ENCODE measurements at regions not wholly inside any gene's neighbourhood (a gene's known extent, or its start where the extent isn't known, plus 50 kb on each side); places are given as distances from the start of the nearest gene placed in this dataset.

GRCh38 chr10:6888434-6888833 is 308.4 kb upstream of the PRKCQ start:
- no peak for DNase-seq (ENCODE audit: low read depth in 4 of 4, low spot score in 3 of 4)

- DNase-seq (ENCODE audit: low read depth in 4 of 4, low spot score in 3 of 4), result no peak
These were observed 305.2 kb upstream of the PRKCQ start for GRCh38 chr10:6885284-6885683.

GRCh38 chr10:6881987-6882386 is 301.9 kb upstream of the PRKCQ start:
- DNase-seq (ENCODE audit: low read depth in 4 of 4, low spot score in 3 of 4), result no peak

- peak in 2 of 4 donors; percentile 22 to 59 for DNase-seq (ENCODE audit: low read depth in 4 of 4, low spot score in 3 of 4)
These were observed 297.8 kb upstream of the PRKCQ start for GRCh38 chr10:6877722-6878392.

- no peak for DNase-seq (ENCODE audit: low read depth in 4 of 4, low spot score in 3 of 4)
These were observed 297.3 kb upstream of the PRKCQ start for GRCh38 chr10:6877336-6877721.

GRCh38 chr10:6875269-6875865 is 295.3 kb upstream of the PRKCQ start:
- no peak for DNase-seq (ENCODE audit: low read depth in 4 of 4, low spot score in 3 of 4)

GRCh38 chr10:6871128-6871527 is 291.1 kb upstream of the PRKCQ start:
- DNase-seq (ENCODE audit: low read depth in 4 of 4, low spot score in 3 of 4), result no peak

- no peak for DNase-seq (ENCODE audit: low read depth in 4 of 4, low spot score in 3 of 4)
These were observed 288.1 kb upstream of the PRKCQ start for GRCh38 chr10:6868036-6868725.

GRCh38 chr10:6866757-6867156 is 286.7 kb upstream of the PRKCQ start:
- DNase-seq (ENCODE audit: low read depth in 4 of 4, low spot score in 3 of 4), result no peak

GRCh38 chr10:6864142-6864541 is 284.1 kb upstream of the PRKCQ start:
- DNase-seq (ENCODE audit: low read depth in 4 of 4, low spot score in 3 of 4), result no peak

- DNase-seq (ENCODE audit: low read depth in 4 of 4, low spot score in 3 of 4), result no peak
These were observed 283.3 kb upstream of the PRKCQ start for GRCh38 chr10:6863381-6863780.

GRCh38 chr10:6850452-6850851 is 270.4 kb upstream of the PRKCQ start:
- no peak for DNase-seq (ENCODE audit: low read depth in 4 of 4, low spot score in 3 of 4)

GRCh38 chr10:6847561-6847960 is 267.5 kb upstream of the PRKCQ start:
- DNase-seq (ENCODE audit: low read depth in 4 of 4, low spot score in 3 of 4), result no peak

GRCh38 chr10:6843894-6844650 is 264.0 kb upstream of the PRKCQ start:
- DNase-seq (ENCODE audit: low read depth in 4 of 4, low spot score in 3 of 4), result no peak

- no peak for DNase-seq (ENCODE audit: low read depth in 4 of 4, low spot score in 3 of 4)
These were observed 263.4 kb upstream of the PRKCQ start for GRCh38 chr10:6843481-6843881.

GRCh38 chr10:6842722-6843121 is 262.6 kb upstream of the PRKCQ start:
- DNase-seq (ENCODE audit: low read depth in 4 of 4, low spot score in 3 of 4), result no peak

- DNase-seq (ENCODE audit: low read depth in 4 of 4, low spot score in 3 of 4), result no peak
These were observed 261.7 kb upstream of the PRKCQ start for GRCh38 chr10:6841761-6842160.

GRCh38 chr10:6840766-6841165 is 260.7 kb upstream of the PRKCQ start:
- no peak for DNase-seq (ENCODE audit: low read depth in 4 of 4, low spot score in 3 of 4)

- DNase-seq (ENCODE audit: low read depth in 4 of 4, low spot score in 3 of 4), result no peak
These were observed 260.2 kb upstream of the PRKCQ start for GRCh38 chr10:6840201-6840691.

- no peak for DNase-seq (ENCODE audit: low read depth in 4 of 4, low spot score in 3 of 4)
These were observed 258.0 kb upstream of the PRKCQ start for GRCh38 chr10:6838118-6838517.

GRCh38 chr10:6833458-6834011 is 253.5 kb upstream of the PRKCQ start:
- no peak for DNase-seq (ENCODE audit: low read depth in 4 of 4, low spot score in 3 of 4)

Data from left renal pelvis (tissue), 4 donors.